ENCODE measurements at regions not wholly inside any gene's neighbourhood (a gene's known extent, or its start where the extent isn't known, plus 50 kb on each side); places are given as distances from the start of the nearest gene placed in this dataset.

GRCh38 chr12:107332743-107333142 is 239.4 kb upstream of the CRY1 start:
- H3K4me1 ChIP-seq (ENCODE audit: insufficient read depth), result no peaks in the 10 kb centered on the region
- H3K36me3 ChIP-seq (replicated peaks; ENCODE audit: insufficient read depth, low read depth), result no peaks in the 10 kb centered on the region
- H3K9me2 ChIP-seq (replicated peaks; ENCODE audit: insufficient read depth), result no peaks in the 10 kb centered on the region
- H3K79me2 ChIP-seq, result no peaks in the 10 kb centered on the region
- 93% methylated on average over 4 of the region's 4 CpGs for WGBS (ENCODE audit: low lambda C conversion rate, missing lambda C conversion rate)
- DNase-seq (ENCODE audit: low spot score), result no peak
- peaks cover 11% of the 10 kb centered on the region for H3K27me3 ChIP-seq
- no peaks in the 10 kb centered on the region for H3K9me3 ChIP-seq (ENCODE audit: low read depth)
- no peak overlapping the region for H2AFZ ChIP-seq
- no peak for TF ChIP-seq EZH2 (IDR thresholded peaks at IDR 0.05; ENCODE audit: borderline replicate concordance)
- no peak for TF ChIP-seq EZH2phosphoT487 (IDR thresholded peaks at IDR 0.05; ENCODE audit: low read depth, severe bottlenecking, unreplicated experiment)
- TF ChIP-seq CTCF (IDR thresholded peaks at IDR 0.05; ENCODE audit: poor library complexity), result no peak
- no peak overlapping the region for H3K4me2 ChIP-seq
- no peaks in the 10 kb centered on the region for H4K20me1 ChIP-seq (ENCODE audit: insufficient read depth, poor library complexity, severe bottlenecking)
- H3K4me3 ChIP-seq, result no peak overlapping the region
- H3K27ac ChIP-seq, result no peak overlapping the region

GRCh38 chr12:107335802-107336570 is 242.6 kb upstream of the CRY1 start:
- peaks cover 10% of the 10 kb centered on the region for H3K27me3 ChIP-seq
- TF ChIP-seq CTCF (IDR thresholded peaks at IDR 0.05; ENCODE audit: poor library complexity) (no peak), EZH2phosphoT487 (IDR thresholded peaks at IDR 0.05; ENCODE audit: low read depth, severe bottlenecking, unreplicated experiment) (no peak), EZH2 (IDR thresholded peaks at IDR 0.05; ENCODE audit: borderline replicate concordance) (no peak)
- 89% methylated on average over 10 of the region's 10 CpGs for WGBS (ENCODE audit: low lambda C conversion rate, missing lambda C conversion rate)
- H3K9me3 ChIP-seq (ENCODE audit: low read depth), result no peaks in the 10 kb centered on the region
- H3K9me2 ChIP-seq (replicated peaks; ENCODE audit: insufficient read depth), result no peaks in the 10 kb centered on the region
- H3K79me2 ChIP-seq, result no peaks in the 10 kb centered on the region
- H2AFZ ChIP-seq, result no peak overlapping the region
- H3K4me1 ChIP-seq (ENCODE audit: insufficient read depth), result no peaks in the 10 kb centered on the region
- no peak overlapping the region for H3K4me2 ChIP-seq
- H3K36me3 ChIP-seq (replicated peaks; ENCODE audit: insufficient read depth, low read depth), result no peaks in the 10 kb centered on the region
- no peak for DNase-seq (ENCODE audit: low spot score)
- no peaks in the 10 kb centered on the region for H4K20me1 ChIP-seq (ENCODE audit: insufficient read depth, poor library complexity, severe bottlenecking)
- no peak overlapping the region for H3K4me3 ChIP-seq
- no peak overlapping the region for H3K27ac ChIP-seq

GRCh38 chr12:107336695-107337094 is 243.3 kb upstream of the CRY1 start:
- peaks cover 8% of the 10 kb centered on the region for H3K27me3 ChIP-seq
- no peak overlapping the region for H3K27ac ChIP-seq
- H3K79me2 ChIP-seq, result no peaks in the 10 kb centered on the region
- H3K9me2 ChIP-seq (replicated peaks; ENCODE audit: insufficient read depth), result no peaks in the 10 kb centered on the region
- 88% methylated on average over 4 of the region's 4 CpGs for WGBS (ENCODE audit: low lambda C conversion rate, missing lambda C conversion rate)
- no peaks in the 10 kb centered on the region for H4K20me1 ChIP-seq (ENCODE audit: insufficient read depth, poor library complexity, severe bottlenecking)
- no peak overlapping the region for H3K4me2 ChIP-seq
- TF ChIP-seq EZH2phosphoT487 (IDR thresholded peaks at IDR 0.05; ENCODE audit: low read depth, severe bottlenecking, unreplicated experiment) (no peak), EZH2 (IDR thresholded peaks at IDR 0.05; ENCODE audit: borderline replicate concordance) (no peak), CTCF (IDR thresholded peaks at IDR 0.05; ENCODE audit: poor library complexity) (no peak)
- H3K4me1 ChIP-seq (ENCODE audit: insufficient read depth), result no peaks in the 10 kb centered on the region
- no peak overlapping the region for H3K4me3 ChIP-seq
- no peak overlapping the region for H2AFZ ChIP-seq
- no peaks in the 10 kb centered on the region for H3K36me3 ChIP-seq (replicated peaks; ENCODE audit: insufficient read depth, low read depth)
- DNase-seq (ENCODE audit: low spot score), result no peak
- no peaks in the 10 kb centered on the region for H3K9me3 ChIP-seq (ENCODE audit: low read depth)
